GM12878 (cell line): ENCODE measurements at regions not wholly inside any gene's neighbourhood (a gene's known extent, or its start where the extent isn't known, plus 50 kb on each side); places are given as distances from the start of the nearest gene placed in this dataset.

Source experiments
- ATAC-seq: fragments of 200-7000 bp; cut with Tn5 transposase; 3 replicates; pipeline ENCODE4 v1.9.1; 2020; ENCODE audit warnings: mild to moderate bottlenecking, moderate library complexity
- BruUV-seq: library from RNA; stranded (reverse); fragments of 400-500 nt; replicated peaks from 2 replicates; lab custom pipeline; 2021; lab: Mats Ljungman, UMichigan
- CTCF ChIA-PET: fragments of 300-600 bp; sonication (Branson Sonifier 250); formaldehyde crosslinking; extraction: SDS; loops from one replicate; lab custom pipeline; 2021; ENCODE audit warnings: inconsistent platforms; lab: Yijun Ruan, JAX
- POLR2A ChIA-PET: fragments of 350-600 bp; formaldehyde crosslinking; extraction: SDS; loops from one replicate; lab custom pipeline; 2021; ENCODE audit warnings: inconsistent platforms; lab: Charles Lee
- RAD21 ChIA-PET: fragments of 300-600 bp; sonication (Branson Sonifier 250); formaldehyde crosslinking; loops from one replicate; lab custom pipeline; 2023; ENCODE audit warnings: antibody characterized with exemption; ENCODE audit not compliant: unreplicated experiment; lab: Charles Lee
- SMC1A ChIA-PET: fragments of 300-600 bp; sonication (Branson Sonifier 250); formaldehyde crosslinking; loops from one replicate; lab custom pipeline; 2023; ENCODE audit not compliant: unreplicated experiment, uncharacterized antibody; lab: Charles Lee
- DNase-seq: peaks from one replicate; pipeline ENCODE4 v3.0.0-alpha.2; 2011; ENCODE audit warnings: low read depth, low spot score
- FAIRE-seq: peaks from 3 replicates; lab custom pipeline; 2011; peaks lifted over from hg19 to GRCh38; lab: Jason Lieb, UNC
- H2AFZ ChIP-seq: 2 replicates; pipeline ENCODE4 v1.6.0; 2011; ENCODE audit warnings: low read depth, low read length, control low read depth; ENCODE audit not compliant: control insufficient read depth
- H3K27ac ChIP-seq: 2 replicates; pipeline ENCODE4 v1.5.1; 2011; ENCODE audit warnings: control low read depth; ENCODE audit not compliant: control insufficient read depth, insufficient read depth
- H3K27me3 ChIP-seq, 2 experiments: replicated peaks in 1 of 2; 2 replicates each; pipeline versions ENCODE4 v1.6.0 to v1.6.1; 2011; ENCODE audit warnings: low read length in 1 of 2; ENCODE audit not compliant: control insufficient read depth in 2 of 2, insufficient read depth in 2 of 2
- H3K36me3 ChIP-seq, 2 experiments: 2 replicates each; pipeline ENCODE4 v1.5.1; 2011; ENCODE audit warnings: low read length in 1 of 2; ENCODE audit not compliant: control insufficient read depth in 2 of 2, insufficient read depth in 2 of 2
- H3K4me1 ChIP-seq: 2 replicates; pipeline ENCODE4 v1.6.1; 2011; ENCODE audit warnings: mild to moderate bottlenecking, low read length, moderate library complexity, mixed read lengths; ENCODE audit not compliant: control insufficient read depth, insufficient read depth
- H3K4me2 ChIP-seq: 2 replicates; pipeline ENCODE4 v1.6.0; 2011; ENCODE audit warnings: control low read depth; ENCODE audit not compliant: control insufficient read depth, insufficient read depth
- H3K4me3 ChIP-seq: fragments of 200-600 bp; sonication (generic); 2 replicates; pipeline ENCODE4 v1.5.1; 2016
- H3K79me2 ChIP-seq: 2 replicates; pipeline ENCODE4 v1.6.0; 2011; ENCODE audit warnings: low read length; ENCODE audit not compliant: control insufficient read depth, insufficient read depth
- H3K9ac ChIP-seq: 2 replicates; pipeline ENCODE4 v1.8.0; 2011; ENCODE audit warnings: low read length, control low read depth, mixed read lengths; ENCODE audit not compliant: control insufficient read depth, insufficient read depth
- H3K9me3 ChIP-seq: replicated peaks from 3 replicates; pipeline ENCODE4 v1.5.1; 2011; ENCODE audit warnings: mild to moderate bottlenecking, low read length; ENCODE audit not compliant: control insufficient read depth, insufficient read depth
- H4K20me1 ChIP-seq: 2 replicates; pipeline ENCODE4 v1.6.0; 2011; ENCODE audit not compliant: control insufficient read depth, insufficient read depth
- BCL11A ChIP-seq: IDR thresholded peaks from 2 replicates; pipeline ENCODE4 v1.6.1; 2011; ENCODE audit warnings: low read depth, low read length
- CBX3 ChIP-seq: fragments of 200-600 bp; sonication (generic); IDR thresholded peaks from 2 replicates; pipeline ENCODE4 v1.6.1; 2016; ENCODE audit warnings: low read depth, borderline replicate concordance
- CUX1 ChIP-seq: IDR thresholded peaks from 2 replicates; pipeline ENCODE4 v1.6.1; 2012; ENCODE audit warnings: improper control_type of control experiment, low read depth, low read length; ENCODE audit not compliant: insufficient replicate concordance
- EP300 ChIP-seq, 2 experiments: fragments of 150-350 bp in 1 of 2; IDR thresholded peaks; 2 replicates each; pipeline ENCODE4 v1.6.1; 2011 to 2012; ENCODE audit warnings: low read depth in 2 of 2, low read length in 2 of 2, borderline replicate concordance in 1 of 2, improper control_type of control experiment in 1 of 2, inconsistent platforms in 1 of 2; ENCODE audit not compliant: control insufficient read depth in 1 of 2
- IKZF2 ChIP-seq, 2 experiments: fragments of 450-650 bp; IDR thresholded peaks; 2 replicates each; pipeline ENCODE4 v1.6.1; 2017; ENCODE audit warnings: mild to moderate bottlenecking in 2 of 2, moderate library complexity in 2 of 2
- MEF2A ChIP-seq: IDR thresholded peaks from 2 replicates; pipeline ENCODE4 v1.6.1; 2011; ENCODE audit warnings: low read depth, mild to moderate bottlenecking, low read length, moderate library complexity; ENCODE audit not compliant: insufficient read depth
- MYC ChIP-seq: IDR thresholded peaks from 2 replicates; pipeline ENCODE4 v1.6.1; 2011; ENCODE audit warnings: mild to moderate bottlenecking, low read length, moderate library complexity, inconsistent platforms; ENCODE audit not compliant: insufficient read depth, insufficient replicate concordance, insufficient read length, severe bottlenecking
- SMAD1 ChIP-seq: fragments of 450-650 bp; IDR thresholded peaks from 2 replicates; pipeline ENCODE4 v1.6.1; 2018; ENCODE audit warnings: mild to moderate bottlenecking, low read depth; ENCODE audit not compliant: partially characterized antibody
- SRF ChIP-seq, 2 experiments: IDR thresholded peaks; 2 replicates each; pipeline ENCODE4 v1.6.1; 2011; ENCODE audit warnings: low read depth in 2 of 2, low read length in 2 of 2, mild to moderate bottlenecking in 1 of 2, moderate library complexity in 1 of 2
- SUPT20H ChIP-seq: IDR thresholded peaks from 2 replicates; pipeline ENCODE4 v1.6.1; 2011; ENCODE audit warnings: low read depth, mild to moderate bottlenecking, low read length, moderate library complexity, borderline replicate concordance; ENCODE audit not compliant: control insufficient read depth
- SUZ12 ChIP-seq: fragments of 200-600 bp; sonication (generic); IDR thresholded peaks from one replicate; pipeline ENCODE4 v1.6.1; 2018; ENCODE audit warnings: antibody characterized with exemption, mild to moderate bottlenecking; ENCODE audit not compliant: unreplicated experiment
- TBL1XR1 ChIP-seq: IDR thresholded peaks from 2 replicates; pipeline ENCODE4 v1.6.1; 2012; ENCODE audit warnings: low read depth, low read length, improper control_type of control experiment
- TCF3 ChIP-seq: IDR thresholded peaks from 2 replicates; pipeline ENCODE4 v1.6.1; 2012; ENCODE audit warnings: low read depth, mild to moderate bottlenecking, low read length, borderline replicate concordance; ENCODE audit not compliant: insufficient read depth
- WGBS: methylation state at CpG from one replicate; pipeline ENCODE4 v1.1.6; 2016; ENCODE audit warnings: low lambda C conversion rate; ENCODE audit not compliant: insufficient replicate concordance, insufficient coverage; ENCODE audit errors: missing lambda C conversion rate; 5-methylcytosine and 5-hydroxymethylcytosine counted together
- in situ Hi-C: fragments of 300-500 bp; cut with MboI; formaldehyde crosslinking; loops from 9 replicates; pipeline ENCODE4 v1.14.3; 2018; ENCODE audit warnings: mixed read lengths
- intact Hi-C: fragments of 100-400 bp; cut with micrococcal nuclease; formaldehyde crosslinking; loops from one replicate; pipeline ENCODE4 v1.14.2; 2022; ENCODE audit not compliant: unreplicated experiment
- TF ChIP-seq, protein P1 (sequence below): fragments of 450-650 bp; IDR thresholded peaks from 2 replicates; pipeline ENCODE4 v1.6.1; 2016; ENCODE audit warnings: mild to moderate bottlenecking, moderate library complexity, borderline replicate concordance

GRCh38 chr21:25381936-25382452, 225.3 kb downstream of the MRPL39 start:
- Histone ChIP-seq H3K4me1 (0 out of 2 replicates have a peak, but pooled peaks cover 6% of the 10 kb centered on the region), H2AFZ (no peak overlapping the region), H3K27ac (no peak overlapping the region), H3K79me2 (no peaks in the 10 kb centered on the region; the same call in 1 of the 2 replicates), H4K20me1 (no peaks in the 10 kb centered on the region), H3K4me3 (no peak overlapping the region), H3K36me3 (no peaks in the 10 kb centered on the region), H3K27me3 (no peaks in the 10 kb centered on the region), H3K9ac (no peak overlapping the region), H3K4me2 (no peak overlapping the region), H3K9me3 (no peaks in the 10 kb centered on the region; the same call in 2 of the 3 replicates)
- 97% methylated on average over 6 of the region's 6 CpGs for WGBS
- no peak for DNase-seq
- intact Hi-C loops: loop anchor here (10.0 kb wide), 2 partner anchors 207 to 427 kb away; no protein-coding TSS in a partner anchor
- in situ Hi-C loops: loop anchor here (10.0 kb wide), 1 partner anchor 337 kb away; no protein-coding TSS in a partner anchor
- no peak for ATAC-seq
- ChIA-PET RAD21 (no interaction called here), SMC1A (interaction anchor here (1.6 to 4.6 kb wide), 4 partner anchors 18 to 486 kb away, joined by 3 to 69 read pairs (median 6); no protein-coding TSS in a partner anchor), POLR2A (no interaction called here), CTCF (interaction anchor here (1.5 to 5.2 kb wide), 3 partner anchors 9 to 485 kb away, joined by 5 to 70 read pairs (median 12); no protein-coding TSS in a partner anchor)
- no TSS peak for BruUV-seq
- FAIRE-seq: no peak
- TF ChIP-seq MYC: no peak
- TF ChIP-seq CUX1: no peak
- no peak for TF ChIP-seq SUPT20H
- TF ChIP-seq TBL1XR1: no peak
- TF ChIP-seq SRF (IDR thresholded peaks at IDR 0.05; ENCODE audit: low read depth in 2 of 2, low read length in 2 of 2): no peak
- TF ChIP-seq EP300 (IDR thresholded peaks at IDR 0.05; ENCODE audit: borderline replicate concordance in 1 of 2, control insufficient read depth in 1 of 2, low read depth in 2 of 2, low read length in 2 of 2): no peak
- TF ChIP-seq IKZF2 (IDR thresholded peaks at IDR 0.05): no peak
- TF ChIP-seq BCL11A: no peak
- no peak for TF ChIP-seq SMAD1
- no peak for TF ChIP-seq MEF2A
- no peak for TF ChIP-seq CBX3
- TF ChIP-seq SUZ12: no peak
- no peak for TF ChIP-seq TCF3
- TF ChIP-seq, protein P1, sequence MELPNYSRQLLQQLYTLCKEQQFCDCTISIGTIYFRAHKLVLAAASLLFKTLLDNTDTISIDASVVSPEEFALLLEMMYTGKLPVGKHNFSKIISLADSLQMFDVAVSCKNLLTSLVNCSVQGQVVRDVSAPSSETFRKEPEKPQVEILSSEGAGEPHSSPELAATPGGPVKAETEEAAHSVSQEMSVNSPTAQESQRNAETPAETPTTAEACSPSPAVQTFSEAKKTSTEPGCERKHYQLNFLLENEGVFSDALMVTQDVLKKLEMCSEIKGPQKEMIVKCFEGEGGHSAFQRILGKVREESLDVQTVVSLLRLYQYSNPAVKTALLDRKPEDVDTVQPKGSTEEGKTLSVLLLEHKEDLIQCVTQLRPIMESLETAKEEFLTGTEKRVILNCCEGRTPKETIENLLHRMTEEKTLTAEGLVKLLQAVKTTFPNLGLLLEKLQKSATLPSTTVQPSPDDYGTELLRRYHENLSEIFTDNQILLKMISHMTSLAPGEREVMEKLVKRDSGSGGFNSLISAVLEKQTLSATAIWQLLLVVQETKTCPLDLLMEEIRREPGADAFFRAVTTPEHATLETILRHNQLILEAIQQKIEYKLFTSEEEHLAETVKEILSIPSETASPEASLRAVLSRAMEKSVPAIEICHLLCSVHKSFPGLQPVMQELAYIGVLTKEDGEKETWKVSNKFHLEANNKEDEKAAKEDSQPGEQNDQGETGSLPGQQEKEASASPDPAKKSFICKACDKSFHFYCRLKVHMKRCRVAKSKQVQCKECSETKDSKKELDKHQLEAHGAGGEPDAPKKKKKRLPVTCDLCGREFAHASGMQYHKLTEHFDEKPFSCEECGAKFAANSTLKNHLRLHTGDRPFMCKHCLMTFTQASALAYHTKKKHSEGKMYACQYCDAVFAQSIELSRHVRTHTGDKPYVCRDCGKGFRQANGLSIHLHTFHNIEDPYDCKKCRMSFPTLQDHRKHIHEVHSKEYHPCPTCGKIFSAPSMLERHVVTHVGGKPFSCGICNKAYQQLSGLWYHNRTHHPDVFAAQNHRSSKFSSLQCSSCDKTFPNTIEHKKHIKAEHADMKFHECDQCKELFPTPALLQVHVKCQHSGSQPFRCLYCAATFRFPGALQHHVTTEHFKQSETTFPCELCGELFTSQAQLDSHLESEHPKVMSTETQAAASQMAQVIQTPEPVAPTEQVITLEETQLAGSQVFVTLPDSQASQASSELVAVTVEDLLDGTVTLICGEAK: no peak
